BJ (cell line): ENCODE measurements at regions not wholly inside any gene's neighbourhood (a gene's known extent, or its start where the extent isn't known, plus 50 kb on each side); places are given as distances from the start of the nearest gene placed in this dataset.

Experiments
- CTCF ChIA-PET: fragments of 350-600 bp; formaldehyde crosslinking; extraction: SDS; loops from one replicate; lab custom pipeline; 2021; ENCODE audit warnings: antibody characterized with exemption, inconsistent platforms; lab: Yijun Ruan, JAX
- POLR2A ChIA-PET: fragments of 300-600 bp; sonication (Branson Sonifier 250); formaldehyde crosslinking; extraction: SDS; loops from one replicate; lab custom pipeline; 2021; ENCODE audit warnings: antibody characterized with exemption; lab: Charles Lee
- DNase-seq: peaks from one replicate; pipeline ENCODE4 v3.0.0-alpha.2; 2011; ENCODE audit warnings: low read depth
- H3K27me3 ChIP-seq: 2 replicates; pipeline ENCODE4 v1.6.0; 2011; ENCODE audit warnings: low read length; ENCODE audit not compliant: control insufficient read depth, insufficient read depth
- H3K36me3 ChIP-seq: 2 replicates; pipeline ENCODE4 v1.5.1; 2011; ENCODE audit warnings: low read length; ENCODE audit not compliant: control insufficient read depth, insufficient read depth
- H3K4me3 ChIP-seq: 2 replicates; pipeline ENCODE4 v1.5.1; 2011; ENCODE audit warnings: low read depth, mild to moderate bottlenecking, control low read depth, low read length
- CTCF ChIP-seq: IDR thresholded peaks from 2 replicates; pipeline ENCODE4 v1.5.1; 2011; ENCODE audit warnings: low read depth, mild to moderate bottlenecking, control low read depth, inconsistent platforms, low read length, moderate library complexity; ENCODE audit not compliant: insufficient read depth

- H3K4me3 ChIP-seq = no peak overlapping the region
- CTCF ChIA-PET = no interaction called here
- TF ChIP-seq CTCF = no peak
- DNase-seq = no peak
- no peaks in the 10 kb centered on the region for H3K36me3 ChIP-seq
- POLR2A ChIA-PET = no interaction called here
- no peaks in the 10 kb centered on the region for H3K27me3 ChIP-seq
Measured at GRCh38 chr13:55745828-55746227, 1394.9 kb upstream of the PRR20A start.

GRCh38 chr13:55761986-55762385 is 1378.7 kb upstream of the PRR20A start:
- Histone ChIP-seq H3K27me3 (no peaks in the 10 kb centered on the region), H3K36me3 (no peaks in the 10 kb centered on the region), H3K4me3 (no peak overlapping the region)
- ChIA-PET POLR2A (no interaction called here), CTCF (no interaction called here)
- TF ChIP-seq CTCF = no peak
- DNase-seq = no peak

GRCh38 chr13:55777612-55778011 is 1363.1 kb upstream of the PRR20A start:
- ChIA-PET CTCF (no interaction called here), POLR2A (no interaction called here)
- Histone ChIP-seq H3K4me3 (no peak overlapping the region), H3K36me3 (no peaks in the 10 kb centered on the region), H3K27me3 (no peaks in the 10 kb centered on the region)
- no peak for DNase-seq
- no peak for TF ChIP-seq CTCF

- H3K27me3 ChIP-seq = no peaks in the 10 kb centered on the region
- no peak overlapping the region for H3K4me3 ChIP-seq
- no peaks in the 10 kb centered on the region for H3K36me3 ChIP-seq
- no peak for DNase-seq
- CTCF ChIA-PET = interaction anchor here (0.7 kb wide), 1 partner anchor 1347 kb away, joined by 3 read pairs; no protein-coding TSS in a partner anchor
- POLR2A ChIA-PET = no interaction called here
- no peak for TF ChIP-seq CTCF
Measured at GRCh38 chr13:55783841-55784240, 1356.9 kb upstream of the PRR20A start.

- Histone ChIP-seq H3K4me3 (no peak overlapping the region), H3K27me3 (no peaks in the 10 kb centered on the region), H3K36me3 (no peaks in the 10 kb centered on the region)
- no peak for DNase-seq
- CTCF ChIA-PET = no interaction called here
- POLR2A ChIA-PET = no interaction called here
- no peak for TF ChIP-seq CTCF
Measured at GRCh38 chr13:55788548-55788947, 1352.2 kb upstream of the PRR20A start.
